Endothelial cell (in vitro differentiated cells): ENCODE measurements at regions not wholly inside any gene's neighbourhood (a gene's known extent, or its start where the extent isn't known, plus 50 kb on each side); places are given as distances from the start of the nearest gene placed in this dataset.

Source experiments
- DNase-seq: peaks from one replicate; pipeline ENCODE4 v3.0.0; 2021; ENCODE audit warnings: low spot score
- H3K27ac Mint-ChIP-seq: one replicate; pipeline ENCODE4 v1.8.0; 2021; ENCODE audit warnings: mixed read lengths, inconsistent platforms; ENCODE audit not compliant: unreplicated experiment
- H3K27me3 Mint-ChIP-seq: one replicate; pipeline ENCODE4 v1.8.0; 2021; ENCODE audit warnings: mild to moderate bottlenecking, moderate library complexity, mixed read lengths, inconsistent platforms; ENCODE audit not compliant: unreplicated experiment
- H3K36me3 Mint-ChIP-seq: one replicate; pipeline ENCODE4 v1.8.0; 2021; ENCODE audit warnings: mild to moderate bottlenecking, low read depth, mixed read lengths, inconsistent platforms; ENCODE audit not compliant: unreplicated experiment
- H3K4me1 Mint-ChIP-seq: one replicate; pipeline ENCODE4 v1.8.0; 2021; ENCODE audit warnings: mild to moderate bottlenecking, mixed read lengths, inconsistent platforms; ENCODE audit not compliant: unreplicated experiment
- H3K4me3 Mint-ChIP-seq: one replicate; pipeline ENCODE4 v1.8.0; 2021; ENCODE audit warnings: mild to moderate bottlenecking, mixed read lengths, inconsistent platforms; ENCODE audit not compliant: unreplicated experiment
- H3K9me3 Mint-ChIP-seq: one replicate; pipeline ENCODE4 v1.8.0; 2021; ENCODE audit warnings: mixed read lengths, inconsistent platforms; ENCODE audit not compliant: unreplicated experiment
- CTCF ChIP-seq: fragments of 200-600 bp; sonication (generic); IDR thresholded peaks from one replicate; pipeline ENCODE4 v1.5.0; 2021; ENCODE audit warnings: antibody characterized with exemption; ENCODE audit not compliant: unreplicated experiment

GRCh38 chr6:3617681-3618311, 133.7 kb downstream of the PXDC1 start:
- Mint-ChIP-seq H3K27me3 (no peaks in the 10 kb centered on the region), H3K27ac (no peak overlapping the region), H3K9me3 (no peaks in the 10 kb centered on the region), H3K36me3 (no peaks in the 10 kb centered on the region), H3K4me1 (peaks cover 11% of the 10 kb centered on the region), H3K4me3 (no peak overlapping the region)
- DNase-seq: no peak
- no peak for TF ChIP-seq CTCF

DNA sequence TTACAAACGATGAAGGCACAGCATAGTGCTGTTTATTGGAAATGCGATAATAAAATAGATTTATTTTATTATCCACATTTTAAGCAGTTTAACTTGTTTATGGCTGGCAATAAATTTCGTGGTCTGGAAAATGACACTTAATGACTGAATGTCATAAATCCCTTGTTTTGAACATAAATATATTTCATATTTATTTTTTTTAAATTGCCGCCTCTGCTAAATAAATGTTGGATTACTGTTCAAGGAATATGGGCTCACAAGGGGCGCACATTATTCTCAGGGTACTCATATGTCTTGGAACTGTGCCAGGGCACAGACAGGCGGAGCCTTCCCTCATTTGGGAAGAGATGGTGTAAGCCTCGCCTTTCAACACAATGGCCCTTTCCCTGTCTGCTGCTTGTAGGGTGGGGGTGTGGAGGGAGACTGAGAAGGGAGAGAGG, 134.3 kb downstream of the PXDC1 start:
- H3K27ac Mint-ChIP-seq: no peak overlapping the region
- H3K9me3 Mint-ChIP-seq: no peaks in the 10 kb centered on the region
- no peak for DNase-seq
- no peak for TF ChIP-seq CTCF
- H3K27me3 Mint-ChIP-seq: no peaks in the 10 kb centered on the region
- no peak overlapping the region for H3K4me3 Mint-ChIP-seq
- peaks cover 11% of the 10 kb centered on the region for H3K4me1 Mint-ChIP-seq
- no peaks in the 10 kb centered on the region for H3K36me3 Mint-ChIP-seq

DNA sequence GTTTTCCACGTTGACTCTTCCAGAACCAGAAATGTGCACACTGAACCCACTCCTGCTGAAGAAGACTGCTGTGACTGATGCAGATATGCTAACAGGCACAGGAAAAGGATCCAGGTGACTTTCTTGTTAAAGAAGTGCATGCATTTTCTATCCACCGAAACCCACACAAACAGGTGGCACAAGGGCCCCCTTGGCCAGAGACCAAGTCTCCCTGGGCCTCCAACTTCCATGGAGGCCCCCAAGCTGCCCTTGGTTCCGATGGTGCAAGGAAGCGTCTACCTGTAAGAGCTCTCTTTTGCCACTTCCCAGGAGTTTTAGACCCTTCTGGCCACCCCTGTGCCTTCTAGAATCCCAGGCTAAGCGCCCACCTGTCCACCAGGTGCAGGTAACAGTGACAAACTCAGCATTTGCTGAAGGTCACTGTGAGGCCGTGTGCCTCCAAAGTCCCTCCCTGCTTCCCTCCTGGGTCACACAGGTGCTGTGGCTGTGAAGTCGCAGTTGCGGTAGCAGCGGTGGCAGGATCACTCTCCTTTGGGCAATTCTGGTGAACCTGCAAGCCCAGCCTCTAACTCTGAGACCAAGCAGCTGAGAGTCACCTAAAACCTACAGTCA, 134.8 kb downstream of the PXDC1 start:
- H3K4me1 Mint-ChIP-seq: peaks cover 11% of the 10 kb centered on the region
- no peaks in the 10 kb centered on the region for H3K9me3 Mint-ChIP-seq
- no peak overlapping the region for H3K27ac Mint-ChIP-seq
- H3K27me3 Mint-ChIP-seq: no peaks in the 10 kb centered on the region
- no peak for DNase-seq
- no peak overlapping the region for H3K4me3 Mint-ChIP-seq
- no peak for TF ChIP-seq CTCF
- no peaks in the 10 kb centered on the region for H3K36me3 Mint-ChIP-seq

DNA sequence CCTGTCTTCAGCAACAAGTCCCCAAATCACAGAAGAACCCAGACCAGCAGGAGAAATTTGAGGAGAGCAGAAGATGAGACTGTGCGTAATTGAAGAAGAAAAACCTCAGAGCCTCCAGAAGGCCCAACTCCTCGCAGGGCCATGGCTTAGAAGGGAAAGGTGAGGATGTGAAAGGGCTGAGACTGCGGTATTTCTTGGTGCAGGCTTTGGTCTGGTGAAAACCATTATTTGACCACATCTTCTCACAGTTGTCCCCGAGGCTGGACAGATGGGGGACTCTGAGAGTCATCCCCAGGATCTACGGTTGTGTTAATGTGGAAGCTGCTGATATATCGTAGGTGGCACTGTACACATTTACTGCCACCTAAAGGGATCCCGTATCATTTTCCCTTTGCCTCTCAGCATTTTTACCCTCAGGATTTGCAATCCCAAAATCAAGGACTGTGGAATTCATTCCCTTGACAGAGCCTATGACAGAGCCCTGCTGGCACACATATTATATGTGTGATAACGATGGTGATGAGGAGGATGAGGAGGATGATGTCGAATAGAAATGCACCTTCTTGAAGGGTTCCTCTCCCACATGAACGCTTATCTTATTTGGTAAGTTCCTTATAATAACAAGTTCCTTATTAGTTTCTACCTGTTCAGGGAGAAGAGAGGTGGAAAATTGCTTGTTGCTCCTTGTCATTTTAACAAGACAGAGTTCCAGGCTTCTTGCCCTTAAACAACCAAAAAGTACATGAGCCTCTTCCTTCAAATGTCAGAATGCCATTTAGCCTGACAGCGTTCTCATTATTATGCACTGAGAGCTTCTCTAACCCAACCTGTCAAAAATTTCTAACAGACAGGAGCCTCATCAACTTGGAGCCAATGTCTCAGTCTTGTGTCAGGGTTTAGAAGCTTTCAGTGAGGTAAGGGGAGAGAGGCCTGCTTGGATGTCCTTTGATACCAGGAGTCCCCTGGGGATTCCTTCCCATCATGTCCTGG, 135.8 kb downstream of the PXDC1 start:
- no peaks in the 10 kb centered on the region for H3K36me3 Mint-ChIP-seq
- H3K4me1 Mint-ChIP-seq: peaks cover 9% of the 10 kb centered on the region
- no peak for TF ChIP-seq CTCF
- H3K27me3 Mint-ChIP-seq: peaks cover 4% of the 10 kb centered on the region
- no peak overlapping the region for H3K4me3 Mint-ChIP-seq
- H3K27ac Mint-ChIP-seq: no peak overlapping the region
- H3K9me3 Mint-ChIP-seq: no peaks in the 10 kb centered on the region
- DNase-seq: no peak
